GM21381 (cell line): ENCODE measurements at regions not wholly inside any gene's neighbourhood (a gene's known extent, or its start where the extent isn't known, plus 50 kb on each side); places are given as distances from the start of the nearest gene placed in this dataset.
"Not testable (repeated sequence)": the region's sequence is repeated elsewhere in the genome, so short reads cannot be mapped to it uniquely, and the experiment has no call there.

Source experiments
- ATAC-seq: cut with Tn5 transposase; IDR thresholded peaks from one replicate; pipeline ENCODE4 v1.9.1; 2021; ENCODE audit warnings: mild to moderate bottlenecking, moderate library complexity; ENCODE audit not compliant: unreplicated experiment

DNA sequence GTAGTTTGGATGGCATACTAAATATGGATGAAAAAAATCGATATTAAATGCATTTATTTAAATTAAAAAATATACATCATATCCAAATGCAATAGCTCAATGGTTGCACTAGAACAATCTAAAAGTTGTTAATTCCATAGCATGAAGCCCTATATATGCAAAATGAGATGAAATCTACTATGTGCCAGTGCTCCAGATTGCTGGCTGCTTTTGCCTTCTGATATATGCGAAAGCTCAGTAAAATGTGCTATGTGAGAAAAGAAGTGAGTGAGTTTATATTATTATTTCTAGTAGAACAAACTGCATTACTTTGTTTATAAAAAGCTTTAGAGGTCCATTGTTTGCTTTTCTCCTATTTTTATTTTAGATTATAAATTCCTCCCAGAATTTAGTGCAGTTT is 186.7 kb downstream of the MAT2B start:
- ATAC-seq = no peak

DNA sequence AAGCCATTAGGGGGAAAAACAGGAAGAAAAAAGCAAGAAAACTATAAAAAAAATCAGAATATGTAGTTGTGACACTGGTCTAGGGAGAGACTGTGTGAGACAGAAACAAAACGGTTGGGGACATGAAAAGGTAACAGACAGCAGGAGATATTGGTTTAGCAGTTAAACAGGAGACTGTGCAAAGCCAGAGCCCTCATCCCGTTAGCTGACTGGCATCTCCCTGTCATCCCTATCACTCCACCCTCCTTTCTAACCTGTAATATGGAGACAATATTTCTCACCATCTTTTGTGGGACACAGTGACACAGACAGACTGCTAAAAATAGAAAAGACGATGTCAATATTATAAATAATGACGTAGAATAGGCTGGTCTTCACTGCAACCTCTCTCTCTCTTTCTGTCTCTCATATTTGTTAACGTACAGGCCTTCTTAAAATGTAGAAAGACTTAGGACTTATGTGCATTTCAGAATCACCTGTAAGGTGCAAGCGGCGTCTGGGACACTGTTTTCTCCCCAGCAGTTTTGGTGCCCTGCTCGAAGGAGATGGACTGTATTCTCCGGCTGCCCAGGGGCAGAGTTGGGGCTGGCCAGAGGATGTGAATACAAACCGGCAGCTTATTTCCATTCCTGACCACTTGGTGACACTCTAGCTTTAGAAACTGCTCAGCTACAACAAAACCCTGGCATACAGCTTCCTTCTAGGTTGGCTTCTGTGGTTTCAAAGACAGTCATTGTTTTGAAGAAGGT is 190.6 kb downstream of the MAT2B start:
- peak; percentile 95 for ATAC-seq

DNA sequence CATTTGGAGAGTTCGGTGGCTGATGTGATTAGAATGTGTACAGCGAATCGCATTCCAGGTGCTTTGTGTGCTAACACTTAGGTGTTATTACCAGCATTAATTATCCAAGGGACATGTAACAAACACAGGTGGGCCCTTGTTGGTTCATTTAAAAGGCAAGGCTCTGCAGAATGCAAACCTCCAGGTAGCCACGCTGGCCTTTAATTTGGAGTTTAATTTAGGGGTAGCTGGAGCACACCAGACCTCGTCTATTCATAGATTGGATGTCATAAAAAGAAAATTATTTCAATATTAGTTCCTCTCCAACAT is 191.1 kb downstream of the MAT2B start:
- ATAC-seq = no peak

DNA sequence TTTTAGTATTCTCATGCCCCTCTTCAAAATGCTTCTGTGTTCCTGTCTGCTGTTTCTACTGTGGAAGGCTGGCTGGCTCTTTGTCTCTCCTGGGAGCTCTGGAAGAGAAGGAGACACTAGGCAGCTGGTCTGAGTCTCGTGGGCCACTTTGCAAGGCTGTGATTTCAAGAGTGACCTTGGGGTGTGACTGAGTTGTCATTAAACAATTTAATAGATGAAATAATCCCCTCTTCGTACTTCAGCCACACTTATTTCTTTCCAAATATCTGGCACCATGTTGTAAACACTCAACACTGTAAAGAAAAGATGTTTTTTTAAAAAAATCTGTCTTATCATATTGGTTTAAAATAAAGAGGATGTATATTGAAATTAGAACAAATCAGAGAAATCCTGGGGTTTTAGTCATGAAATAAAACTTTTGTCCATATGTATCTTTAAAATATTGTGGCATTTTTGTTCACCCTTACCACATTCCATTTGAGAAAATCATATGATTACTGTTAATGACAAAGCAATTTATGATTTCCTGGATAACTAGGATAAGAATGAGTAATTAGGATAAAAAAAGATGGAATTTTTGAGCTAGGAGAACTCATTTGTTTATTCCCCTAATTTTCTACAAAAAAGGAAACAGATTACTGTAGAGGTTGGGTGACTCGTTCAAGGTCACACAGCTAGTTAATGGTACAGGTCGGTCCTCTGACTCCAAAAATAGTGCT is 200.8 kb downstream of the MAT2B start:
- no peak for ATAC-seq

DNA sequence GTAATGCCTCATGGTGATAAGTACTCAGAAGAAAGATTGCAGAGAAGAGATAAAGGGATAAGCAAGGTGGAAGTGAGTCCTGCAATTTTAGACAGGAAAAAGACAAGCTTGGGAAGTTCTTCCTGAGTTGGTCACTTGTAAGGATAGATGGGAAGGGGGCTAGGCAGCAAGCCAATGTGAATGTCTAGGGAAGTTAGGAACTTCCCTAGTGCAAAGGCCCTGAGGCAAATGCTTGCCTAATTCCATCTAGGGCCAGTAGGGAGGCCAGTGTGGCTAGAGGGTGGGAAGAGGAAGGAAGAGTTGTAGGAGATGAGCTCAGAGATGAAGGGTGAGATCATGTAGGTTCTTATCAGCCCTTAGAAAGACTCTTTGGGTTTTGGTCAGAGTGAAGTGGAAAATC is 206.6 kb downstream of the MAT2B start:
- ATAC-seq = no peak

DNA sequence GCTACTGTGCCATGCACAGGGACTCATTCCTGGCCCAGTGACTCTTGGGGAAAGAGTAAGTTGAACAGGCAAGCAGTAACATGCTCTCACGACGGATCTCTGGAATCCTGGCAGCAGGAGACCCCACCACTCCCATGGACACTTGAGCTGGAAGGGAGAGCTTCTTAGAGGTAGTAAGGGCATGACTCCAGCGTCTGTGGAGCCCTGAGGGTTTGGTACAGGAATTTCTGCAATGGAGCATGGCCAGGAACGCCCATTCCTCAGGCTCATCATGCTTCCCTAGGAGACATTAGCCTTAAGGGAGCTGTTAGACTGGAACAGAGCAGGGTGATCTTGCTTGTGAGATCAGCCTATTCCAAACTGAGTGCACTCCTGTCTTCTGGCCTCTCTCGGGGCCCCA is 212.9 kb downstream of the MAT2B start:
- ATAC-seq = no peak

DNA sequence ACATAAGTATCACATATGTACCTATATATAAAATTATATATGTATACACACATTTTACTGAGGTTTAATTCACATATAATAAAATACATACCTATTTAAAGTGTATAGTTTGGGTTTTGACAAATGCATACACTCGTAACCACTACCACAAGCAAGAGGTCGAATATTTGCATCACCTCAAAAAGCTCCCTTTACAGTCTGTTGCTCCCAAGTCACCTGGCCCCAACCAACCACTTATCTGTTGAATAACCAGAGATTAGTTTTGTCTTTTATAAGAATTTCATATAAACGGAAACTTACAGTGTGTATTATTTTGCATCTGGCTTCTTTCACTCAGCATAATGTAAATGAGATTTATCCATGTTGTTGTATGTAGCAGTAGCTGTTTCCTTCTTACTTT is 218.9 kb downstream of the MAT2B start:
- ATAC-seq = no peak

DNA sequence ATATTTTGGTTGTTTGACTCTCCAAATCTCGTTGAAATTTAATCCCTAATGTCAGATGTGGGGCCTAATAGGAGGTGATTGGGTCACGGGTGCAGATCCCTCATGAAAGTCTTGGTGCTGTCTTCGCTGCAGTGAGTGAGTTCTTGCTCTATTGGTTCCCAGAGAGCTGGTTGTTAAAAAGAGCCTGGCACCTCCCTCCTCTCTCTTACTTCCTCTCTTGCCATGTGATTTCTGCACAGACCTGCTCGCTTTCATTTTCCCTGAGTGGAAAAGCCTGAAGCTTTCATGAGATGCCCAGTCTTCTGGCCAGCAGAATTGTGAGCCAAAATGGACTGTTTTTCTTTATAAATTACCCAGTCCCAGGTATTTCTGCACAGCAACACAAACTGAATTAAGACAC is 221.6 kb downstream of the MAT2B start:
- ATAC-seq = peak; percentile 81

DNA sequence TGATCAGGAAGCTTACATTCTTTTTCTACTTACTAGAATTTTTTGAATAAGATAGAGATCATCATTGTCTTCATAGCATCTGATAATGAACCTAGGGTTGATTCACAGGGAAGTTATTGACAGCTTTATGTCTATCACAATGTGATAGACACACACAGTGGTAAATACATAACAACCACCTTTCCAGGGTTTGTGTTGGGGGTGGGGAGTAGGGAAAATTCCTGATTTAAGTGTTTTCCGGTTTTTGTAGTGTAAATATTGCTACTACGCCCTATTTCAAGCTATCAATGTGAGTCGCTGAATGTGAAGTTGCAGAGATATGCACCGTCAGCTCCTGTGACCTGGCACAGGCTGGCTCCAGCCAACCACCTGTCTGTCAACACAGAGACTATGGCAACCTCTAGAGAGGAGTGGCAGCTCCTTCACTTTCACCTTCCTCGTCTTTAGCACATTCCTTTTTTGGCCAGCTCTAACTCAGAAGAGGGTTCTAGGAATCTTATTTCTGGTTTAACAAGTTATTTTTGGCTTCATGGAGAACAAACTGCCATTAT is 224.9 kb downstream of the MAT2B start:
- no peak for ATAC-seq

DNA sequence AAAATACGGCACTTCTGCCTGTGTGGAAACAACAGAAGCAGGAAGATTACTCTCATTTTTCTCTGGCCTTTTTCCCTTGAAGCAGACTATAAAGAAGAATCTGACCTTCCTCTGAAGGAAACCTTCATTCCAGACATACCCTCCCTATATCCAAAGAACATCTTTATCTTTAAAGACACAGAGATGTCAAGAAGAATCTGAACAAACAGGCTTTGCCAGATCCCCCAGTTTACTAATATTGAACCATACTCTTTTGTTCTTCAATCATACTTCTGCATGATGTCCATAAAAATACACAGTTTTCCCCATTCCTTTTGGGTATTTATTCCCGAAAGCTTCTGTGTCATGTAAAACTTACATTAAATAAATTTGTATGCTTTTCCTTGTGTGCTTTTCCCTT is 225.8 kb downstream of the MAT2B start:
- ATAC-seq = no peak

DNA sequence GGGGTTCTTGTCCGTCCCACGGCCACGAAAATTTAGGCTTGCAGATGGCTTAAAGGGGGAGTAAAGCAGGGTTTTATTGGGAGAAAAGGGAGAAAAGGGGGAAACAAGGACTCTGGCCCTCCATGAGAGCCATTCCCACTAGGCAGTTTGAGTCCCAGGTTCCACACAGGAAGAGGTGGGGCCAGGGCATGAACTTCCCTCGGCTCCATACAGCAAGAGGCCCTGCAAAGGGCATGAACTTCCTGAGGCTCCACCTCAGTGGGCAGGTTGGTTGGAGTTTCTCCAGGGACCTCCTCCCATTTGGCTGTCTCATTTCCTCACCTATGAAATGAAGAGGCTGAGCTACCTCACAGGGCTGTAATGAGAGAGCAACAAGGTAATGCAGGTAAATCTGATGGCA is 229.7 kb downstream of the MAT2B start:
- ATAC-seq = no peak

DNA sequence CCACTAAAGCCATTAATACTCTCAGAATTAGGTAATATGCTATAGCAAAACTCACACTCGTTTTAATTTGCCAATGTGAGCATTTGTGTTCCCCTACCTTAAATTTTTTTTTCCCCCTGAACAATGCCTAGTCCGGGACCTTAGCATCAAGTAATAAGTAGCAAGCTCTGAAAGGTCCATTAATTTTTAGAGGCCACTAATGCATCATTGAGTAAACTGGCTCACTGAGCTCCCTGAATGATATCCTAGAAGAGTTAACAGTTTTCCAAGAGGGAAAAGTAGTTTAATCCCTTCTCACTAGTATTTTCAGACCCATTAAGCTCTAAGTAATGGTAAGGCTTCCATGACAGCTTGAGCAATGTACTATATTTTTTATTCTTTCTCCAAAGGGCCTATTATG is 242.2 kb downstream of the MAT2B start:
- no peak for ATAC-seq

DNA sequence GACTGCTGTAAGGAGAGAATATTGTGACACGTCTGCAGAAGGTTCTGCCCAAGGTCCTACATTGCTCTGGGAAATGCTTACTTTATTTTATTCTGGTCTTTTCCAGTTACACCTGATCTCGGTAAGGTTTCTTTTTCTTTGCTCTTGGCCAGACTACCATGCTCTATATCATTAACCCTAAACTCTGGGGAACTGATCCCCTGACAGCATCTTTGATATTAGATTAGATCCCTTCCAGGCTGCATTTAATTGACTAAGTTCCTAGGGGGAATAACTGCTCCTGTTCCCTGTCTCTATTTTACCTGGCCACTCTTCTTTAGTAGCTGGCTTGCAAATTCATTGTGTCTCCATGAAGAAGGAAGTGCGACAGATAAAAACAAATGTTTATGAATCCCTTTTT is 243.5 kb downstream of the MAT2B start:
- no peak for ATAC-seq

DNA sequence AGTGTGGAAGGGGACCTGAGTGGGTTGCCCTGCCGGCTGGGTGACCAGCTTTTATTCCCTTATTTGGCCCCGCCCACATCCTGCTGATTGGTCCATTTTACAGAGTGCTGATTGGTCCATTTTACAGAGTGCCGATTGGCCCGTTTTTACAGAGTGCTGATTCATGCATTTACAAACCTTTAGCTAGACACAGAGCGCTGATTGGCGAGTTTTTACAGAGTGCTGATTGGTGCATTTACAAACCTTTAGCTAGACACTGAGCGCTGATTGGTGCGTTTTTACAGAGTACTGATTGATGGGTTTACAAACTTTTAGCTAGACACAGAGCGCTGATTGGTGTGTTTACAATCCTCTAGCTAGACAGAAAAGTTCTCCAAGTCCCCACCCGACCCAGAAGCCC is 245.0 kb downstream of the MAT2B start:
- not testable (repeated sequence) for ATAC-seq

DNA sequence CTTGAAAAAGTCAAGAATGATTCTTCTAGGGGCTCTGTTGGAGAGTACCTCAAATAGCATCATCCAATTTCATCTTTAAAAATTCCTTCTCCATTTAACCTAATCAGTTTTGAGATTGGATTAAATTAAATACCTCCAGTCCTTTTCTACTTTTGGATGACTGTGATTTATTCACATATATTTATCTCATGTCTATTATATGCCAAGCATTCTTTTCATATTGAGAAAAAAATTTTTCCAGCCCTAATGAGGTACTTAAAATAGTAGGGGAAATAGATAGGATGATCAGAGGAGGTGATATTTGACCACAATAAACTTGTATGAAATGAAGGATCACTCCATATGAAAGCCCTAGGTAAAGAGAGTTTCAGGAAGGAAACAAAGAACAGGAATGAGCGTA is 250.1 kb downstream of the MAT2B start:
- ATAC-seq = no peak

DNA sequence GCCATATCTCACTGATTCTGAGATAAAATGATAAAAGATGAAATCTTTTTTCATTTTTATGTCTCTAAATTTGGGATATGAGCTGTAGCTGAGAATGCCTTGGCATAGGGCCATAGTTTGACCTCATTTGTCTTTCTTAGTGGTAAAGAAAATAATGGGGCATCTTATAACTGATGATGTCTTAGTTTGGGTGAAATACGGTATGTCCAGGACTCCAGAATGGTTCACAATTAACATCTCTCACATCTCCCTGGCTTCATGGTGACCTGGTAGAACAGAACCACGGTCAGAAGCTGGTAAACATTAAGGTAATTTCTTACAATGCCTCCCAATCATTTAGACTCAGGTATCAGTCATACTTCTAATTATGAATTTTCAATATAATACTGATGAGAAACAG is 250.8 kb downstream of the MAT2B start:
- ATAC-seq = no peak

DNA sequence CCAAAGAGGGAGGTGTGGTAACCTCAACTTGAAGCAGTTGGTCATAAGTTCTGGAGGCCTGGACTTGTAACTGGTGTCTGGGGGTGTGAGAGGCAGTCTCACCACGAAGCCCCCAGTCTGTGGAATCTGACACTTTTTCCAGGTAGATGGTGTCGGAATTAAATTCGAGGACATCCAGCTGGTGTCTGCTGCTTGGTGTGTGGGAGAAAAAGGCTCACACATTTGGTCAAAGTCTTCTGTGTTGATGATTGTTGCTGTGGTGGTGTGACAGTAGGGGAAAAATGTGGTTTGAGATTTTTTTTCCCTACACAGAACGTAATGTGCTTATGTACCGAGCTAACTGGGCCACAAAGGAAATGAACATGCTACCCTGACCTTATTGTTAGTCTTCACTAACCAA is 251.9 kb downstream of the MAT2B start:
- ATAC-seq = no peak

DNA sequence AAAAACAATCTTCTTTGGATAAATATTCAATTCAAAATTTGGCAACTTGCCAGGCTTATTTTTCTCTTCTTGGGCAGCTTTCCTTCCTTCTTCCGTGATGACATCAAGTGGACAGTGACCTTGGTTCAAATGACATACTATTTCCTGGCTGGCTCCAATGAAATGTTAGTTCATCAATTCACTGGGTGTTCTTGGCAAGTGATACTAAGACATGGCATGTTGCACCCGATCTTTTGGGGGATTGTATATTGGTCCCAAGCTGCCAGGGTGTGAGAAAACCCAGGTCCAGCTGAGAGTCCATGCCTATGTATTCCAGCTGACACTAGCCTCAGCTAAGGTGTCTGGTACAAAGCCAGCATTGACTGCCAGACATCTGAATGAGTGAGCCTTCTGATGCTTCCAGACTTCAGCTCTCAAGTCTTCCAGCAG is 252.9 kb downstream of the MAT2B start:
- ATAC-seq = no peak

DNA sequence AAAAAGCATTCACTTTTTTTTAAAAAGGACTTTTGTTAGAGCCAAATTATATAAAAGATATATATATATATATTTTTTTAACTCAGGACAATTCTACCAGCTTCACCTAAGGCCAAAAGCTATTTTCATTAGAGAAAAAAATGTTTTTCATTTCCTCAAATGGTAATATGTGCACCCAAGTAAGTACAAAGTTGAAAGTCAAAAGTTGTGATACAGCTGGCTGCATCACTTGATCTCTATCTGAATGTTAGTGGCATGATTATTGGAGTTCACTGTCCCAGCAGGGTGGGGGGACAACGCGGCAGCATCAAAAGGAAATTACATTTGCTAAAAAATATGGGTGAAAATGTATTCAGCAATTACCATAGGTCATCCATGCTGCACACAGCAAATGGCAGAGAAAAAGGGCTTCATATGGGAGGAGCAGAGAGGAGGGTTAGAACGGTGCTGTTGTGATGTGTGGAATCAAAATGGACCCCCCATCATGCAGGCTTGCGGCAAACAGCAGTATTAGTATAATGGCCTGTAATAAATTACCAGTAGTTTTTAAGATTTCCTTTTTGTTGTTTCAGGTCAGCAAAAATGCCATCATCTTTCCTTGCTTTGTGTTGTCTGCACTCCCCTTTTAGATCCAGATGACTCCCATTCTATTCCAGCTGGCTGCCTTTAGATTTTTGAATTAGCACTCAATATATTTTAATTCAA is 253.7 kb downstream of the MAT2B start:
- no peak for ATAC-seq

DNA sequence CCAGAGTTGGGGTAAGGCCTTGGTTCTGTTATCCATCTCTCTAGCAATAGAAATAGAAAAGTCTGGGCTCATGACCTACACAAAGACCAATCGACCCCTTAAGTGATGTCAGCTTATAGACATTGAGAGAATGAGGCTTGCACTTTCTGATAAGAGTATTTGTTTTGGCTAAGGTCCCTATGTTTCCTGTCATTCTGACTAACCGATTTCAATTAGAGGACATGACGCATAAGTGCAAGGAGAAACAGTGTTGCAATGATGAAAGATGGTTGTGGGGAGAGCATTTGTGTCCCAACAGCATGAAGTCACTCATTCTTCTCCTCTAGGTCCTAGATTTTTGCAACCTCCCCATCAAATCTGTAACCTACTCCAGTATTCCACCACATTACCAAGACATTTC is 255.1 kb downstream of the MAT2B start:
- no peak for ATAC-seq

DNA sequence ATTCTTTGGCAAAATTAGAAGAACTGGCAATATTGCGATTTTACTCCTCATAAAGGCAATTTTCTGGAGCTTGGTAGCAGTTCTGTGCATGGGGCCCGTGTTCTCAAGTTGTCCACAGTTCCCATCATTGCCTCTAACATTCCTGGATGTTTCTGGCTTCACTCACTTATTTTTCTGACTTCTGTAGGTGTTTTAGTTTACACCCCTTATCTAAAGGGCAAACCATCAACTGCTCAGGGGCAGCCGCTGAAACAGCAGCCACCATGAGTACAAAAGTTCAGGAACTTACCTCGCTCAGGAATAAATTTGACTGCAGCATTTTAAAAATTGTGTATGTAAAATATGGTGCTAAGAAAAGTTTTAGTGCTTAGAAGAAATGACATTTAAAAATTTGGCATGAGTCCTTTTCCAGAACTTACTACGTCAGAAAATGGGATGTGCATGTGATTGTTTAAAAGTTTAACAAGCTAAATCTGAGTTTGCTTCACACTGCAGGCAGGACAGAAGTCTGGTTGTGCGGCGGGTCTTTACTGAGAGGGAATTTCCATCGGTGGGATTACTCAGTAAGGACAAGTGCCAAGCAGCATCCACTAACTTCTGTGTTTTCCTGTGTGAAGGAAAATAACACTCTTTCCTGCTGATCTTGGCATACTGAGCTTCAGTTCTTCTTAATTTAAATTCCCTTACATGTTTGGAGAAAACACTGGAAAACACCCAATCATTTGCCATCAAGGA is 261.7 kb downstream of the MAT2B start:
- ATAC-seq = no peak
